Kidney glomerular epithelial cell (primary cell): ENCODE measurements at regions not wholly inside any gene's neighbourhood (a gene's known extent, or its start where the extent isn't known, plus 50 kb on each side); places are given as distances from the start of the nearest gene placed in this dataset.

Source experiments
- DNase-seq: peaks from one replicate; lab custom pipeline; 2025; lab: John Stamatoyannopoulos, UW

DNA sequence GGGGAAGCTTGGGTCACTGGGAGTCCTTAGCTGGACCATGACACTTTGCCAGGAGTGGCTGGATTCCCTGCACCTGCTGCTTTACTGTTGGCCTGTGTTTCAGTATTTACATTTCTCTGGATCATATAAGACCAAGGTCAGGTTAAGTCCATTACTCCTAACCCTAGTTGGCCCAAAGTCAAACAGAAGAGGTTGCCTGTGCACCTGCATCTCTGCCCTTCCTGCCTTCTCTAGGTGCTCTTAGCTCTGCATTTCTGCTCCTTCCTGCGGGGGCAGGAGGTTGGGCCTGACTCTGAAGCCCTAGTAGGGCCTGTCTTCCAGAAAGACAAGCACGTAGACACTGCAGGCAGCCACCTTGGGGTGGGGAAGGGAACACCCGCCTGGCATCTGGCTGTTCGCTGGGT is 124.3 kb downstream of the RPLP1 start:
- DNase-seq = no peak

GRCh38 chr15:69577397-69577796 is 124.8 kb downstream of the RPLP1 start:
- DNase-seq = no peak

- DNase-seq = no peak
Measured at GRCh38 chr15:69578252-69578651, 125.6 kb downstream of the RPLP1 start.

DNA sequence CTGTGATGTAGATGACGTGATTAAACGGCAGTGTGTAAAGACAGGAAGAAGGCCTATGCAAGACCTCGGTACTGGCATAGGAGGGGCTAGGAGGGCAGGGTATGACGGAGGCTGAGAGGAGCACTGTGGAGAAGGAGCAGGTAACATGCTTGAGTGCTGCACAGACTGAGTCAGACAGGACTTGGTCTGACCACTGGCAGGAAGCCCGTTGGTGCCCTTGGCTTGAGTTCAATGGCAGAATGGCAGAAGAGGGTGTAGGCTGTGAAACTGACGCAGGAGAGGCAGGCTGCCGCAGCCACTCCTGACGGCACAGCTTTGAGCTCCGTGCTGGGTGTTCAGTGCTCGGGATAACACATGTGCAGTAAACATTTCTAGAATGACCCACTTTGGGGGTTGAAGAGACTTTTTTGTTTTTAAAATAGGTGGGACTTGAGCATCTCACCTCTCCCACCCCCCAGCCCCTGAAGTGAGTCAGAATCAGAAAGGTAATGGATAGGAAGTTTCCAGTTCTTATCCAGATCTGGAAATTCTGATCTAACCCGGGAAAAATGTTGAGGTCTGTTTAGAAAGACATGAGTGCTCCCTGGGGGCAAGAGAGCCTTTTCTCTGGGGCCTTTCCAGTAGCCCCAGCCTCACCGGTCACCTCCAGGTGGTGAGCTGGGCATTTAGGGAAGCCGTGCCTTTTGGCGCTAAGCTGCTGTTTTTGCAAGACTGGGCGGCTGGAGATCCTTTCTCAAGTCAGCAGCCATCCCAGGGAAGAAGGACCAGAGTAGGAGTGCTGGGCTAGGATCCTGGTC is 126.4 kb downstream of the RPLP1 start:
- peak; percentile 89 for DNase-seq

GRCh38 chr15:69579950-69580618 is 127.5 kb downstream of the RPLP1 start:
- no peak for DNase-seq

- DNase-seq = no peak
Measured at GRCh38 chr15:69583626-69584025, 131.0 kb downstream of the RPLP1 start.

- peak; percentile 45 for DNase-seq
Measured at GRCh38 chr15:69585937-69586336, 133.3 kb downstream of the RPLP1 start.

GRCh38 chr15:69586721-69587120 is 134.1 kb downstream of the RPLP1 start:
- DNase-seq = no peak

GRCh38 chr15:69587723-69588426 is 135.3 kb downstream of the RPLP1 start:
- no peak for DNase-seq

DNA sequence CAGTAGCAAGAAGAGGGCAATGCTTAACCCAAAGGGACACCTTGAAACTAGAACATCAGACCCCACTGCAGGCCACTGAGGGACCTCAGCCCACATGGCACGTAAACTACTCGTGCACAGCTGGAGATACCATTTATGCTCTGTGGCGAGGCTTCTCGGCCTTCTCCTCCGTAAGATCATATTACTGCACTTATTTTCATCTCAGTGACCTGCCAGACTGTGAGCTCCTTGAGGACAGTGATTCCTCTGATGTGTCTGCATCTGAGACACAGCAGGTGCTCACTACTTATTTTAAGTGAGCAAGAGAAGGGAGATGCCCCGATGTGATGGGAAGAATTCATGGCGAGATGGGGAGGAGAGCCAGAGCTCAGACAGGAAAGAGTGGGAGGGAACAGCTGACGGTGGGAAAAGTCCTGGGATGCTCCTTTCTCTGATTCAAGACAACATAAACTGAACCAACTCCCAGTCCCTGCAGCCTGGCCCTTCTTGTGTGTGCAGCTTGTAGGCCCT is 137.6 kb downstream of the RPLP1 start:
- DNase-seq = no peak

DNA sequence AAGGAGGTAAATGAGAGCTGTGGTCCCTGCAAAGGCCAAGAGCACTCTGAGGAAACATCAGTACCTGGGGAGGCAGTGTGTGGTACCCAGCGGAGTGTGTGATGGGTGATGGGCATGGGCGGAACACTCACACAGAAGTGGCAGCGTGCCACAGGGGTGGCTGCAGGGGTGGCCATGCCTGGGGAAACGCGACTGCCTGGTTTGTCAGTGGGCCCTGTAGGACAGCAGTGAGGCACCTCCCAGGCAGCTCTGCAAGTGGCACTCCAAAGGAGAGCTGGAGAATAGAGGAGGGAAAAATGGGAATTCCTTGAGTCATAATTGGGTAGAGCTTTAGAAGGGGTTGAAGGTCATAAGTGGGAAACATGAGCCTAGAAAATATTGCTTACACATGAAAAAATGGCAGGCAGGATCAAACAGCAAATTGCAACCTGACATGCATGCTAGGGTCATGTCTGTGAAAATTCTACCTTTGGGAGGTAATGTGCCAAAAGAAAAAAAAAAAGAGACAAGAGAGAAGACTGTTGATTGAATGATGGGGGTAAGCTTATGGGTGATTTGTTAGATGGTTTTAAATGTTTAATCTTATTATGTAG is 138.4 kb downstream of the RPLP1 start:
- no peak for DNase-seq

DNA sequence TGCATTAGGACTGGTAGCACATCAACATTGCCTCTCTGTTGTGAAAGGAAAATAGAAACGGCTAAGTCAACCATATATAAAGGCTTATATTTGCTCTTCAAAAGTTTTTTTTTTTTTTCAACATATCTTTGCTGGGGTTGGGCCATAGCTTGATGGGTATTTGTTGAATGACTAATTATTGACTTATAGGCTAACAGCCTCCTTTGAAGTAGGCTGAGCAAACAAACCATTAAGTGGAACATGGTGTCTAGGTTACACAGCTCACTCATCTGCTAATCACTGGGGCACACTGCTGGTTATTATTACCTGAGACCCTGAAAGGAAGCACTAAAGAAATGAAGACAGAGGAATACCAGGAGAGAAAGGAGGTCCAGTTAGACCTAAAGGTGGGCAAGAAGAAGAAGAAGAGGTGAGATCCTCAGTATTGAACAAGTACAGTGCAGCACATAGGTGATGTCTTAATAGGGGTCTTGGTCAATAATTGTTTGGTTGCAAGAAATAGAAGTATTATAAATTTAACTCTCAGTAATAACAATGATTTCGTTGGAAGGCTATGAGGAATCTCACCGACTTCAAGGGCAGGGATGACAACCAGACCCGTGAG is 139.4 kb downstream of the RPLP1 start:
- DNase-seq = peak; percentile 66

DNA sequence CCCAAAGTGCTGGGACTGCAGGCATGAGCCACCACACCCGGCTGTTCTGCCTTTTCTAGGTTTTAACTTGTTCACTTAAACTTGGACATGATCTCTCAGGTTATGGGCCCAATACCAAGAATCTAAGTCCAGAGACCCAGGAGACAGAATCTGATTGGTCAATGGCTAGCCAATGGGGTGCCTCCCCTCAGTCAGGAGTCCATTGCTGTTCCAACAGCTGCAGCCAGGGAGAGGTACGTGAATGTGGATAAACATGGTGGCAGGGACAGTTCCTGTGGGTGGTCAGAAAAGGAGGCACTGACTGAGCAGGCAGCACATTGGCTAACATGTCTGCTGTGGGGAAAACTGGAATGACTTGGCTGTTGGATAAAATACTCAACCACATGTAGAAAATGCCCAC is 140.3 kb downstream of the RPLP1 start:
- no peak for DNase-seq

DNA sequence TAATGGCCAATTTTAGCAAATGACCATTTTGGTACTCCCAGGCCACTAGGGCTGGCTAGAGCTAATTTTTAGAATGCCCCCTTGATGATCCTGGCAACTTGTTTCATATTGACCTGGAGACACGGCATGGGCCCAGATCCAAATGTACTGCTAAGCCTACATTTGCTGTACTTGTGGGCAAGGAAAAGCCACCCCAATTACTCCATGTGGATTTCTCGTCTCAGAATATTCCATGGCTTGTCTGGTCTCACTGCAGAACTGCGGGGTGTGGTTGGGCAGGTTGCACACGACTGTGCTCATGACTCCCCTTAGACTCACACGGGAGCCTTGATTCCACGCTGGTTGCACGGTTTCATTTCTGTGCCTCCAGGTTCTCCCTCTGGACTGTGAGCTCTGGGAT is 140.9 kb downstream of the RPLP1 start:
- DNase-seq = no peak

DNA sequence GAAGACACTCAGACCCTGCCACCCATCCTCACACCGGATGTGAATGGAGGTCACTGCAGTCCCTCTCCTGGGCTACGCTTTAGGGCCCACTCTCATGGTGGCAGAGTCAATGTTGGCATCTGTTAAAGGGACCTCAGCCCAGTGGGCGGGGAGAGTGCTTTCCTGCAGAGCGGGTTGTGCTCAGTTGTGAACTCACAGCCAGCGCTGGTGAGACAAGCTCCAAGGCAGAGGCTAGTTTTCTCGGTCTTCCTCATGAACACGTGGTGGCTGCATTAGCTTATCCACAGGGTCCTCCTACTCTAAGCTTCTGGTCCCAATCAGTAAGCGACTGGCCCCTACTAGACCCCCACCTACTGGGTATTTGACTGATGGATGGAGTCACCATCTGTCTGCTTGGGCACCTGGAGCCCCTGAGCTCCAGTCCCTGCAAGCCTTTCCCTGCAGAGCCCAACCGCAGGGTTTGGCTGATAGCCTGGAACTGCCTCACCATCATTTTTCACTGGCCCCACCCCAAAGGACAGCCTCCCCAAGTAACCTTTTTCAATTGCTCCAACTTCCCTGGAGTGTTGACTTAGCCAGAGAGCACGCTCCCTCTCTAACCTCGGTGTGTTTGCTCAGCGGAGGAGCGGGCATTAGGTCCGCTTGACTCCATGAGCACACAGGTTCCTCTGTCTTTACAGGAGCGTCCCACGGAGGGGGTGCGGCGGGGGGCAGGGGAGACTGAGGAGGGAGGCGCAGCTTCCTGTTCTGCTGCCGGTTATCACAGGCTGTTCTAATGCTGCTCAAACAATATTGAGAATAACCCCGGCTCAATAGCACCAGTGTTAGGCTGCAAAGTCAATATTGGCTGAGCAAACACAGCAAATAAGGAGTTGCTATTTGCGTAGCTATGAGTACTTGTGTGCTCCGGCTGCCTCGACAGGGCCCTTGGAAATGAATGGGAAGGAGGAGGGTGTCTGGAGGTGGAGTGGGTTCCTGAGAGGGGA is 141.7 kb downstream of the RPLP1 start:
- DNase-seq = peak; percentile 67

DNA sequence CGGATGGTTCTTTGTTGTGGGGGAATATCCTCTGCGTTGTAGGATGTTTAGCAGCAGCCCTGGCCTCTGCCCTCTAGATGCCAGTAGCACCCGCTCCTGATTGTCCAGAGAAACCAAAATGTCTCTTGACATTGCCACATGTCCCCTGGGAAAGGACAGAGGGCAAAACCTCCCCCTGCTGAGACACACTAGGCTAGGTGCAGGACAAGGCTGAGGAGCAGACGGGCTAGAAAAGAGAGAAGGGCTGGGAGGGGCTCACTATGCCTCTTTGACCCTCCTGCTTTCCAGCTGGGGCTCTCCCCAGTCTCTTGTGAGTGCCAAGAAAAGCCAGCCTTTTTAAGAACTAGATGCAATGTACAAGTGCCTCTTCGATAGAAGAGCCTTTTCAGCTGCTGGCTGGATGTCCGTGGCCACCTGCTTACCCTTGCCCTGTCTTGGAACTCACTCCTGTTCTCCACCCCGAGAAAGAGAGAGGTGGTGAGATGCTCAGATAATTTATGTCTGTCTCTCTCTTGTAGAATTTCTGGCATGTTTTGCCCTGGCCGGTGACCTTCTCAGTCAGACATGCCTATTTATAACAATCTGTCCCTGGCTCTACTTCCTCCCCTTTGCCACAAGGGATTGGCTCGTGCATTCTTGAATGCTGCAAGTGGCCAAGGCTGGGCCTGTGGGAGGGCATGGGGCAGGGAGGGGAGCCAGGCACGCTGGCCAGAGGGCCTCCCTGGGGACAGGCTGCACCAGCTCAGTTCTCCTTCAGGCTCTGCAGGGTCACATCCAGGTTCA is 142.6 kb downstream of the RPLP1 start:
- peak; percentile 67 for DNase-seq

DNA sequence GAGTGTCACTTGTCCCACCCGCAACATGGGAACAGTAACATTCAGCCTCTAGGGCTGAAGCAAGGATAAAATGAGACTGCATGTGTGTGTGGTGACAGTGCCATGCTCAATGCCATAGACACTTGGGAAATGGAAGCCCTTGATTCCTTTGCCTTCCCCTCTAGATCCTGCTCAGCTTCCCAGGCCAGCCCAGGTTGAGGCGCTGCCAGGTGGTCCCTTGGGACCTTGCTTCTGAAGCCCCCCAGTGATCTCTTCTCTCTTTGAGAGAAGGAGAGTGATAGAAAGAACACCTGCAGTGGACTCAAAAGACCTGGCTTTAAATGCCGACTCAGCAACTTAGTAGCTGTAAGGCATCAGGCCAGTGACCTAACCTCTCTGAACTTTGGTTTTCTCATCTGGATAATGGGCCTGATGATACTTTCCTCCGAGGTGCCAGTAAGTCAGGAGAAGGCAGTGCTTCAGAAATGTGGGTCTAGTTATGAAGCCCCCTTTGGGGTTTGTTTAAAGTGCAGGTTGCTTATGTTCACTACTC is 144.5 kb downstream of the RPLP1 start:
- DNase-seq = no peak

GRCh38 chr15:69599271-69599670 is 146.7 kb downstream of the RPLP1 start:
- DNase-seq = no peak

- no peak for DNase-seq
Measured at GRCh38 chr15:69600556-69601085, 148.0 kb downstream of the RPLP1 start.
